SK-N-DZ (cell line): ENCODE measurements at regions not wholly inside any gene's neighbourhood (a gene's known extent, or its start where the extent isn't known, plus 50 kb on each side); places are given as distances from the start of the nearest gene placed in this dataset.

Source experiments
- DNase-seq: peaks from one replicate; pipeline ENCODE4 v3.0.0-alpha.2; 2015; ENCODE audit warnings: low spot score

GRCh38 chr13:106383791-106384190 lies 151.7 kb downstream of the EFNB2 start:
- no peak for DNase-seq

GRCh38 chr13:106382534-106382933 lies 152.9 kb downstream of the EFNB2 start:
- DNase-seq, result no peak

GRCh38 chr13:106381091-106381490 lies 154.4 kb downstream of the EFNB2 start:
- no peak for DNase-seq

- no peak for DNase-seq
These were observed 157.4 kb downstream of the EFNB2 start for GRCh38 chr13:106377931-106378662.

GRCh38 chr13:106377341-106377740 lies 158.1 kb downstream of the EFNB2 start:
- no peak for DNase-seq

GRCh38 chr13:106376401-106377112 lies 158.9 kb downstream of the EFNB2 start:
- peak; percentile 13 for DNase-seq

- DNase-seq, result no peak
These were observed 160.4 kb downstream of the EFNB2 start for GRCh38 chr13:106375085-106375484.

- DNase-seq, result no peak
These were observed 160.8 kb downstream of the EFNB2 start for GRCh38 chr13:106374631-106375030.

- DNase-seq, result no peak
These were observed 161.4 kb downstream of the EFNB2 start for GRCh38 chr13:106373989-106374572.

GRCh38 chr13:106373304-106373988 lies 162.0 kb downstream of the EFNB2 start:
- no peak for DNase-seq

- no peak for DNase-seq
These were observed 163.0 kb downstream of the EFNB2 start for GRCh38 chr13:106372199-106373155.

GRCh38 chr13:106371024-106371423 lies 164.4 kb downstream of the EFNB2 start:
- no peak for DNase-seq

- DNase-seq, result no peak
These were observed 165.6 kb downstream of the EFNB2 start for GRCh38 chr13:106369858-106370257.

- DNase-seq, result no peak
These were observed 166.4 kb downstream of the EFNB2 start for GRCh38 chr13:106369091-106369490.

- DNase-seq, result no peak
These were observed 168.0 kb downstream of the EFNB2 start for GRCh38 chr13:106367361-106367971.

- DNase-seq, result no peak
These were observed 172.8 kb downstream of the EFNB2 start for GRCh38 chr13:106362707-106363106.

- DNase-seq, result no peak
These were observed 173.8 kb downstream of the EFNB2 start for GRCh38 chr13:106361621-106362020.

- DNase-seq, result no peak
These were observed 178.3 kb downstream of the EFNB2 start for GRCh38 chr13:106357198-106357597.

GRCh38 chr13:106355866-106356265 lies 179.6 kb downstream of the EFNB2 start:
- no peak for DNase-seq

- DNase-seq, result no peak
These were observed 180.5 kb downstream of the EFNB2 start for GRCh38 chr13:106354961-106355360.

- no peak for DNase-seq
These were observed 182.6 kb downstream of the EFNB2 start for GRCh38 chr13:106352850-106353249.
